ENCODE measurements at regions not wholly inside any gene's neighbourhood (a gene's known extent, or its start where the extent isn't known, plus 50 kb on each side); places are given as distances from the start of the nearest gene placed in this dataset.

- ATAC-seq, result no peak
- no peak for DNase-seq (ENCODE audit: missing footprints)
- intact Hi-C loops (cut with DNase I), result no loop called here
Measured at GRCh38 chr7:3207387-3207902, 93.6 kb upstream of the SDK1 start.

- no peak for DNase-seq (ENCODE audit: missing footprints)
- ATAC-seq, result no peak
- intact Hi-C loops (cut with DNase I), result no loop called here
Measured at GRCh38 chr7:3210531-3210930, 90.5 kb upstream of the SDK1 start.

- ATAC-seq, result no peak
- intact Hi-C loops (cut with DNase I), result no loop called here
Measured at GRCh38 chr7:3214090-3214413, 87.0 kb upstream of the SDK1 start.

GRCh38 chr7:3215624-3216585 lies 85.1 kb upstream of the SDK1 start:
- no peak for DNase-seq (ENCODE audit: missing footprints)
- no peak for ATAC-seq
- intact Hi-C loops (cut with DNase I), result loop anchor here (5.0 kb wide), 1 partner anchor 86 kb away; the partner anchor contains the start of gene SDK1

More at GRCh38 chr7:3214090-3214413, 87.0 kb upstream of the SDK1 start:
- no peak for DNase-seq (ENCODE audit: missing footprints)

- no peak for DNase-seq (ENCODE audit: missing footprints)
- intact Hi-C loops (cut with DNase I), result loop anchor here (5.0 kb wide), 1 partner anchor 85 kb away; the partner anchor contains the start of gene SDK1
- peak; percentile 92 for ATAC-seq
Measured at GRCh38 chr7:3217166-3217565, 83.9 kb upstream of the SDK1 start.

- ATAC-seq (no peak), DNase-seq (ENCODE audit: missing footprints) (no peak)
- intact Hi-C loops (cut with DNase I), result loop anchor here (5.0 kb wide), 1 partner anchor 84 kb away; the partner anchor contains the start of gene SDK1
Measured at GRCh38 chr7:3218411-3219225, 82.4 kb upstream of the SDK1 start.

GRCh38 chr7:3229904-3230470 lies 71.1 kb upstream of the SDK1 start:
- ATAC-seq (no peak), DNase-seq (ENCODE audit: missing footprints) (no peak)
- intact Hi-C loops (cut with DNase I), result no loop called here

- ATAC-seq (no peak), DNase-seq (ENCODE audit: missing footprints) (no peak)
- intact Hi-C loops (cut with DNase I), result no loop called here
Measured at GRCh38 chr7:3230908-3231307, 70.1 kb upstream of the SDK1 start.

- intact Hi-C loops (cut with DNase I), result no loop called here
- ATAC-seq (no peak), DNase-seq (ENCODE audit: missing footprints) (no peak)
Measured at GRCh38 chr7:3232228-3232627, 68.8 kb upstream of the SDK1 start.

- intact Hi-C loops (cut with DNase I), result no loop called here
Measured at GRCh38 chr7:3233301-3233700, 67.8 kb upstream of the SDK1 start.

GRCh38 chr7:3234051-3234450 lies 67.0 kb upstream of the SDK1 start:
- intact Hi-C loops (cut with DNase I), result no loop called here
- ATAC-seq, result no peak
- DNase-seq (ENCODE audit: missing footprints), result no peak

More at GRCh38 chr7:3233301-3233700, 67.8 kb upstream of the SDK1 start:
- DNase-seq (ENCODE audit: missing footprints), result no peak
- ATAC-seq, result no peak

GRCh38 chr7:3234851-3235250 lies 66.2 kb upstream of the SDK1 start:
- intact Hi-C loops (cut with DNase I), result no loop called here
- no peak for DNase-seq (ENCODE audit: missing footprints)

GRCh38 chr7:3235322-3235721 lies 65.7 kb upstream of the SDK1 start:
- intact Hi-C loops (cut with DNase I), result no loop called here
- DNase-seq (ENCODE audit: missing footprints) (no peak), ATAC-seq (no peak)

More at GRCh38 chr7:3234851-3235250, 66.2 kb upstream of the SDK1 start:
- no peak for ATAC-seq

GRCh38 chr7:3236268-3236667 lies 64.8 kb upstream of the SDK1 start:
- DNase-seq (ENCODE audit: missing footprints), result no peak
- no peak for ATAC-seq
- intact Hi-C loops (cut with DNase I), result no loop called here

GRCh38 chr7:3238525-3239210 lies 62.4 kb upstream of the SDK1 start:
- intact Hi-C loops (cut with DNase I), result no loop called here
- ATAC-seq, result no peak
- DNase-seq (ENCODE audit: missing footprints), result no peak

- intact Hi-C loops (cut with DNase I), result no loop called here
- DNase-seq (ENCODE audit: missing footprints), result no peak
- no peak for ATAC-seq
Measured at GRCh38 chr7:3239291-3239691, 61.8 kb upstream of the SDK1 start.

- ATAC-seq (no peak), DNase-seq (ENCODE audit: missing footprints) (no peak)
- intact Hi-C loops (cut with DNase I), result no loop called here
Measured at GRCh38 chr7:3240826-3241430, 60.1 kb upstream of the SDK1 start.

GRCh38 chr7:3241686-3242258 lies 59.3 kb upstream of the SDK1 start:
- ATAC-seq, result no peak
- no peak for DNase-seq (ENCODE audit: missing footprints)
- intact Hi-C loops (cut with DNase I), result no loop called here
